ENCODE measurements at regions not wholly inside any gene's neighbourhood (a gene's known extent, or its start where the extent isn't known, plus 50 kb on each side); places are given as distances from the start of the nearest gene placed in this dataset.

GRCh38 chr14:55819610-55820304, 239.8 kb downstream of the KTN1 start:
- Mint-ChIP-seq H3K4me1 (peaks cover 0 to 13% (median 0%) of the 10 kb centered on the region in 7 donors), H3K36me3 (peaks cover 0 to 18% (median 0%) of the 10 kb centered on the region in 5 donors), H3K27ac (no peak overlapping the region), H3K9me3 (peaks cover 0 to 14% (median 4%) of the 10 kb centered on the region in 11 donors), H3K4me3 (no peak overlapping the region), H3K27me3 (peaks cover 5 to 29% (median 10%) of the 10 kb centered on the region in 5 donors)
- Histone ChIP-seq H3K27ac (ENCODE audit: low read depth, low read length) (no peak overlapping the region), H3K27me3 (ENCODE audit: control insufficient read depth in 2 of 2, insufficient read depth in 2 of 2, low read length in 2 of 2) (no peaks in the 10 kb centered on the region), H3K9me3 (ENCODE audit: control insufficient read depth in 2 of 3, low read length in 3 of 3) (no peaks in the 10 kb centered on the region), H3K36me3 (ENCODE audit: control insufficient read depth in 2 of 3, insufficient read depth in 3 of 3, low read length in 3 of 3) (no peaks in the 10 kb centered on the region), H3K4me1 (ENCODE audit: control insufficient read depth in 2 of 2, insufficient read depth in 2 of 2, low read length in 2 of 2) (no peaks in the 10 kb centered on the region), H3K4me3 (ENCODE audit: low read length) (no peak overlapping the region)
- intact Hi-C loops (cut with micrococcal nuclease): no loop called here
- POLR2A ChIA-PET: interaction anchor here (0.6 kb wide), 1 partner anchor 50 kb away, joined by 3 read pairs; no protein-coding TSS in a partner anchor
- DNase-seq (no peak), ATAC-seq (no peak)
- CTCF ChIA-PET: interaction anchor here (0.7 kb wide), 1 partner anchor 657 kb away, joined by 11 read pairs; no protein-coding TSS in a partner anchor

DNA sequence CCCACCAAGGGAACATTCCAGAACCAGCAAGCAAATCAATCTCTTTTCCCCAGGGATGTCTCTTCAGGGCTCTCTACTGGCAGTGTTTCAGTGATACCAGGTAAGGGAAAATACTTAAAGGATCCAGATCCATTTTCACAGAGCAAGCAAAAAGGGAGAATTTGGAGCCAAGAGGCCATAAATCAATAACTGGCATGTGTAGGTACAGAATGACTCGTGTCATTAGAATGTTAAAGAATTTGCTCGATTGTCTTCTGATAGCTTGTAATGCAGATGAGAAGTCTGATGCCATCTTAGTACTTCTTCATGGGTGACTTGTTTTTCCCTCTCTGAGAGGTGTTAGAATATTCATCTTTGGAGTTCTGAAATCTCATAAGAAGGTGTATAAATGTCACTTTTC, 242.9 kb downstream of the KTN1 start:
- Mint-ChIP-seq H3K27ac (no peak overlapping the region), H3K27me3 (peaks cover 7 to 42% (median 16%) of the 10 kb centered on the region in 5 donors), H3K36me3 (peaks cover 0 to 3% (median 0%) of the 10 kb centered on the region in 5 donors), H3K9me3 (peaks cover 0 to 11% (median 2%) of the 10 kb centered on the region in 11 donors), H3K4me3 (no peak overlapping the region), H3K4me1 (no peaks in the 10 kb centered on the region)
- no peaks in the 10 kb centered on the region for H3K9me3 ChIP-seq (ENCODE audit: control insufficient read depth in 2 of 3, low read length in 3 of 3)
- ChIA-PET POLR2A (no interaction called here), CTCF (no interaction called here)
- ATAC-seq (no peak), DNase-seq (no peak)
- no peaks in the 10 kb centered on the region for H3K27me3 ChIP-seq (ENCODE audit: control insufficient read depth in 2 of 2, insufficient read depth in 2 of 2, low read length in 2 of 2)
- H3K27ac ChIP-seq (ENCODE audit: low read depth, low read length): no peak overlapping the region
- no peak overlapping the region for H3K4me3 ChIP-seq (ENCODE audit: low read length)
- no peaks in the 10 kb centered on the region for H3K36me3 ChIP-seq (ENCODE audit: control insufficient read depth in 2 of 3, insufficient read depth in 3 of 3, low read length in 3 of 3)
- no peaks in the 10 kb centered on the region for H3K4me1 ChIP-seq (ENCODE audit: control insufficient read depth in 2 of 2, insufficient read depth in 2 of 2, low read length in 2 of 2)
- intact Hi-C loops (cut with micrococcal nuclease): no loop called here

DNA sequence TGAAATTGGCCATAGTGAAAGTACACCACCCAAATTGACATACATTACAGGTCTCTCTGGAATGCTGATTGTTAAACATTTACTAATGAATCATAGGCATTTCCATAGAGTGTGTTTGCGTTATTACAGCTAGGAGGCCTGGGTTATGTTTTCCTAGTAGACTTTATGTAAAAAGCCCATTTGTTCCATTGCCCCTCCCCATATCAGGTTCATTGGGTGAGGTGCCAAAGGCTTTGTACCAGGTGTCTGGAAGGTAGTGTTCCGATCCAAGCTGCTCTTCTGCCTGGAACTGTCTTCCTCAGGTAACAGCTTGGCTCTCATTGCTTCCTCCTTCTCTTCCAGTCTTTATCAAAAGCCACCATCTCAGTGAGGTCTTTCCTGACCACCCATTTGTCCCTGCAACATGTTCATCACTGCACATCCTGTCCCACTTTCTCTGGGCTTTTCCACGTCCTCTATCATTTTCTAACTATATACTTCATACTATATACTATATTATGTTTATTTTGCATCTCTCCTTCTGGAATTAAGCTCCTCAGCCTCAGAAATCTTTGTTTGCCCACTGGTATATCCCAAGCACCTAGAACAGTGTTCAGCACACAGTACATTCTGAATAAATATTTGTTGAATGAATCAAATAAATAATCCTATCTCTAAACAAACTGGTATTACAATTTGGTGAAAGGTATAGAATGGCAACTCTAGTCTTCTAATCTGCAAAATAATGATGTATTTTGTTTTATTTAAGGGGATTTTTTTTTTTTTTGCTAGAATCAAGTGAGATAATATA, 252.3 kb downstream of the KTN1 start:
- H3K36me3 ChIP-seq (ENCODE audit: control insufficient read depth in 2 of 3, insufficient read depth in 3 of 3, low read length in 3 of 3): no peaks in the 10 kb centered on the region
- intact Hi-C loops (cut with micrococcal nuclease): no loop called here
- H3K36me3 Mint-ChIP-seq: no peaks in the 10 kb centered on the region
- DNase-seq (no peak), ATAC-seq (no peak)
- H3K9me3 ChIP-seq (ENCODE audit: control insufficient read depth in 2 of 3, low read length in 3 of 3): no peaks in the 10 kb centered on the region
- H3K27ac ChIP-seq (ENCODE audit: low read depth, low read length): no peak overlapping the region
- H3K4me3 Mint-ChIP-seq: no peak overlapping the region
- no peak overlapping the region for H3K27ac Mint-ChIP-seq
- H3K4me1 ChIP-seq (ENCODE audit: control insufficient read depth in 2 of 2, insufficient read depth in 2 of 2, low read length in 2 of 2): no peaks in the 10 kb centered on the region
- H3K4me3 ChIP-seq (ENCODE audit: low read length): no peak overlapping the region
- ChIA-PET POLR2A (no interaction called here), CTCF (no interaction called here)
- H3K4me1 Mint-ChIP-seq: peaks cover 0 to 3% (median 0%) of the 10 kb centered on the region in 7 donors
- H3K27me3 Mint-ChIP-seq: peaks cover 0 to 18% (median 0%) of the 10 kb centered on the region in 5 donors
- peaks cover 0 to 2% (median 0%) of the 10 kb centered on the region in 11 donors for H3K9me3 Mint-ChIP-seq
- H3K27me3 ChIP-seq (ENCODE audit: control insufficient read depth in 2 of 2, insufficient read depth in 2 of 2, low read length in 2 of 2): no peaks in the 10 kb centered on the region

DNA sequence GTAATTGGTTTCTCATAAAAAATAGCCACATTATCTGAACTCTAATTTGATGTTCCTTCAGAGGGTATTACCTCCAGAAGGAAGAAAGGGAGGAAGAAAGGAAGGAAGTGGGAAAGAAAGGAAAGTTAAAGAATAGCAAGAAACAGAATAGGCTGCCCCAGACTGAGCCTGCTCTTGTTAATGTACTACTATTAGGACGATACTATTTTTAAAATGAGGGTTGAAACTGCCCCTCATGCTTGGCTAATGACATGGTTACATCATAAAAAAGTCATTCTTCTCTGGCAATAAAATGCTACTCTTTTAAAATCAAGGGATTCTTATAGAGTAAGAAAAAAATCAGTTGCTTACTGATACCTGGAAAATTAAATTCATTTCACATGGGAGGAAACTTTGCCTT, 253.0 kb downstream of the KTN1 start:
- no peaks in the 10 kb centered on the region for H3K4me1 ChIP-seq (ENCODE audit: control insufficient read depth in 2 of 2, insufficient read depth in 2 of 2, low read length in 2 of 2)
- peaks cover 0 to 3% (median 0%) of the 10 kb centered on the region in 7 donors for H3K4me1 Mint-ChIP-seq
- no peak overlapping the region for H3K4me3 Mint-ChIP-seq
- intact Hi-C loops (cut with micrococcal nuclease): no loop called here
- no peak for ATAC-seq
- peaks cover 0 to 1% (median 0%) of the 10 kb centered on the region in 5 donors for H3K36me3 Mint-ChIP-seq
- CTCF ChIA-PET: no interaction called here
- H3K27ac Mint-ChIP-seq: no peak overlapping the region
- H3K4me3 ChIP-seq (ENCODE audit: low read length): no peak overlapping the region
- peaks cover 0 to 1% (median 0%) of the 10 kb centered on the region in 11 donors for H3K9me3 Mint-ChIP-seq
- no peaks in the 10 kb centered on the region for H3K27me3 ChIP-seq (ENCODE audit: control insufficient read depth in 2 of 2, insufficient read depth in 2 of 2, low read length in 2 of 2)
- no peaks in the 10 kb centered on the region for H3K36me3 ChIP-seq (ENCODE audit: control insufficient read depth in 2 of 3, insufficient read depth in 3 of 3, low read length in 3 of 3)
- H3K27me3 Mint-ChIP-seq: peaks cover 0 to 17% (median 0%) of the 10 kb centered on the region in 5 donors
- no peak for DNase-seq
- POLR2A ChIA-PET: no interaction called here
- no peak overlapping the region for H3K27ac ChIP-seq (ENCODE audit: low read depth, low read length)
- H3K9me3 ChIP-seq (ENCODE audit: control insufficient read depth in 2 of 3, low read length in 3 of 3): no peaks in the 10 kb centered on the region

DNA sequence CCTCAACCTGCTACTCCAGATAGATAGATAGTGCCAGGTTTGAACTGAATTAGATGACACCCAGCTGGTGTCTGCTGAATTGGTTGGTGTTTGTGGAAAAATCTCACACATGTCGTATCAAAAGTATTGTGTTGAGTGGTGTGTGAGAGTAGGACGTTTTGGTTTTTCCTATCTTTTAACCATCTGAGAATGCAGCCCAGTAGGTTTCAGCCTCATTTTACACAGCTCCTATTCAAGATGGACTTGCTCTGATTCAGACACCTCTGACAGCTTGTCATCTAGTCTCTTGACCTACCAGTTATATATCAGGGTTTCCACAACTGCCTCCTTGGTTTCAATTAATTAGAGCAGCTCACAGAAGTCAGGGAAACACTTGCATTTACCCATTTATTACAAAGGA, 254.4 kb downstream of the KTN1 start:
- Histone ChIP-seq H3K9me3 (ENCODE audit: control insufficient read depth in 2 of 3, low read length in 3 of 3) (no peaks in the 10 kb centered on the region), H3K4me1 (ENCODE audit: control insufficient read depth in 2 of 2, insufficient read depth in 2 of 2, low read length in 2 of 2) (no peaks in the 10 kb centered on the region), H3K27me3 (ENCODE audit: control insufficient read depth in 2 of 2, insufficient read depth in 2 of 2, low read length in 2 of 2) (no peaks in the 10 kb centered on the region), H3K27ac (ENCODE audit: low read depth, low read length) (no peak overlapping the region), H3K4me3 (ENCODE audit: low read length) (no peak overlapping the region), H3K36me3 (ENCODE audit: control insufficient read depth in 2 of 3, insufficient read depth in 3 of 3, low read length in 3 of 3) (no peaks in the 10 kb centered on the region)
- POLR2A ChIA-PET: no interaction called here
- peaks cover 0 to 1% (median 0%) of the 10 kb centered on the region in 5 donors for H3K36me3 Mint-ChIP-seq
- no peak overlapping the region for H3K4me3 Mint-ChIP-seq
- H3K4me1 Mint-ChIP-seq: peaks cover 0 to 3% (median 0%) of the 10 kb centered on the region in 7 donors
- no peak for ATAC-seq
- H3K27me3 Mint-ChIP-seq: peaks cover 0 to 12% (median 0%) of the 10 kb centered on the region in 5 donors
- H3K9me3 Mint-ChIP-seq: peaks cover 0 to 3% (median 0%) of the 10 kb centered on the region in 11 donors
- intact Hi-C loops (cut with micrococcal nuclease): no loop called here
- CTCF ChIA-PET: no interaction called here
- no peak overlapping the region for H3K27ac Mint-ChIP-seq
- no peak for DNase-seq

DNA sequence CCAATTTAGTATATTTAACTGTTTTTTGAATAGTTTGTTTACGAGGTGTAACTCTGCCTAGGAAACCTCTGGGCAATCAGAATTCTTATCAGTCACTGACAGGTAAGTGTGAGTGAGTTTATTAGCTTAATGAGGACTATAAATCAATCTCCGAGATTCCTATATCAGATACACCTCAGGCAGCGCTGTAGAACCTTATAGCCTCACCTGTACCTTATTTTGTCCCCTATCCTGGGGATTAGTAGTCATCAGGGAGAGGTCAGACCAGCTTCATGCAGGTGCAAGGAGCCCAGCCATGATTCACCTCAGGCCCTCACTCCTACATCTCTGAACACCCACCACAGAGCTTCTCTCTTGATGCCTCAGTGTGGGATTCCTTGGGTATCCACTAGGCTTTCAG, 256.0 kb downstream of the KTN1 start:
- peaks cover 0 to 3% (median 0%) of the 10 kb centered on the region in 11 donors for H3K9me3 Mint-ChIP-seq
- DNase-seq (no peak), ATAC-seq (no peak)
- H3K4me3 Mint-ChIP-seq: no peak overlapping the region
- POLR2A ChIA-PET: no interaction called here
- H3K4me3 ChIP-seq (ENCODE audit: low read length): no peak overlapping the region
- peaks cover 0 to 1% (median 0%) of the 10 kb centered on the region in 5 donors for H3K36me3 Mint-ChIP-seq
- CTCF ChIA-PET: no interaction called here
- H3K9me3 ChIP-seq (ENCODE audit: control insufficient read depth in 2 of 3, low read length in 3 of 3): no peaks in the 10 kb centered on the region
- H3K4me1 ChIP-seq (ENCODE audit: control insufficient read depth in 2 of 2, insufficient read depth in 2 of 2, low read length in 2 of 2): no peaks in the 10 kb centered on the region
- no peaks in the 10 kb centered on the region for H3K36me3 ChIP-seq (ENCODE audit: control insufficient read depth in 2 of 3, insufficient read depth in 3 of 3, low read length in 3 of 3)
- H3K27ac Mint-ChIP-seq: no peak overlapping the region
- H3K4me1 Mint-ChIP-seq: peaks cover 0 to 3% (median 0%) of the 10 kb centered on the region in 7 donors
- no peaks in the 10 kb centered on the region for H3K27me3 ChIP-seq (ENCODE audit: control insufficient read depth in 2 of 2, insufficient read depth in 2 of 2, low read length in 2 of 2)
- H3K27me3 Mint-ChIP-seq: peaks cover 0 to 12% (median 0%) of the 10 kb centered on the region in 5 donors
- intact Hi-C loops (cut with micrococcal nuclease): no loop called here
- H3K27ac ChIP-seq (ENCODE audit: low read depth, low read length): no peak overlapping the region
